DND-41 (cell line): ENCODE measurements at regions not wholly inside any gene's neighbourhood (a gene's known extent, or its start where the extent isn't known, plus 50 kb on each side); places are given as distances from the start of the nearest gene placed in this dataset.

ENCODE experiments used
- EZH2 ChIP-seq: IDR thresholded peaks from 3 replicates; pipeline ENCODE4 v1.6.1; 2012; ENCODE audit warnings: borderline replicate concordance, low read depth, mild to moderate bottlenecking, moderate library complexity, low read length, inconsistent platforms; ENCODE audit not compliant: severe bottlenecking
- TF ChIP-seq, protein P1 (sequence below): IDR thresholded peaks from 2 replicates; pipeline ENCODE4 v1.5.1; 2012; ENCODE audit warnings: borderline replicate concordance, low read length, moderate library complexity, mild to moderate bottlenecking; ENCODE audit not compliant: poor library complexity, severe bottlenecking; ENCODE audit errors: extremely low read depth

DNA sequence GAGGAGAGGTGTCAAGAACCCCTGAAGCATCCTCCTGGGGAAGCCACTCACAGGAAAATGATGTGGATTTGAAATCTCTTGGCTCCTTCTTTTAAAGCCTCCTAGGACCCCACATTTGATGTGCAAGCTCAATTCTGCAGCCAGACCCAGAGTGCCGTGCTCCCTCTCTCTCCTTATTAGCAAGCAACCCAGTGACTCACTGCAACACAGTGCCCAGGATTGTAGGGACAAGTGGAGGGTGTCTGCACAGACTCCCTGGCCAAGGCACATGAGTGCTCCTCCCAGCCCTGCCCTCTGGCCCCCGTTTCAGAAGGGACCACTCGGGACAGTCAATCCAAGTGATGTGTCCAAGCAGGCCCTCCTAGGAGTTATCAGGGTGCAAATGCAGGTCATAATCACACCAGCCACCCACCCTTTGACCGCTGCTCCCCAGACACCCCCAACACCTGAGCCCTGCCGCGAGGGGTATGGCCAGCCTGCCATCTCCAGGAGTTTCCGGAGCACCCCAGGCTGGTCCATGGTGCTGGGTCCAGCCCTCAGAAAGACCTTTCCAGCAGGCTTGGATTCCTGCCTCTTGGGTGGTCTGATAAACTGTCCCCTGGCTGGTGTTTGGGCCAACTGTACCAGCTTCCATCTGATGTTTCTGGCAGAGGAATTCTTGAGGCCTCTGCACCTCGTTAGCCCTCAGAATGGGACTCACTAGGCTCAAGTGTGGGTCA lies 54.5 kb upstream of the CXCL12 start:
- TF ChIP-seq, protein P1, sequence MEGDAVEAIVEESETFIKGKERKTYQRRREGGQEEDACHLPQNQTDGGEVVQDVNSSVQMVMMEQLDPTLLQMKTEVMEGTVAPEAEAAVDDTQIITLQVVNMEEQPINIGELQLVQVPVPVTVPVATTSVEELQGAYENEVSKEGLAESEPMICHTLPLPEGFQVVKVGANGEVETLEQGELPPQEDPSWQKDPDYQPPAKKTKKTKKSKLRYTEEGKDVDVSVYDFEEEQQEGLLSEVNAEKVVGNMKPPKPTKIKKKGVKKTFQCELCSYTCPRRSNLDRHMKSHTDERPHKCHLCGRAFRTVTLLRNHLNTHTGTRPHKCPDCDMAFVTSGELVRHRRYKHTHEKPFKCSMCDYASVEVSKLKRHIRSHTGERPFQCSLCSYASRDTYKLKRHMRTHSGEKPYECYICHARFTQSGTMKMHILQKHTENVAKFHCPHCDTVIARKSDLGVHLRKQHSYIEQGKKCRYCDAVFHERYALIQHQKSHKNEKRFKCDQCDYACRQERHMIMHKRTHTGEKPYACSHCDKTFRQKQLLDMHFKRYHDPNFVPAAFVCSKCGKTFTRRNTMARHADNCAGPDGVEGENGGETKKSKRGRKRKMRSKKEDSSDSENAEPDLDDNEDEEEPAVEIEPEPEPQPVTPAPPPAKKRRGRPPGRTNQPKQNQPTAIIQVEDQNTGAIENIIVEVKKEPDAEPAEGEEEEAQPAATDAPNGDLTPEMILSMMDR = no peak
- no peak for TF ChIP-seq EZH2
